ENCODE measurements at regions not wholly inside any gene's neighbourhood (a gene's known extent, or its start where the extent isn't known, plus 50 kb on each side); places are given as distances from the start of the nearest gene placed in this dataset.
"Not testable (repeated sequence)": the region's sequence is repeated elsewhere in the genome, so short reads cannot be mapped to it uniquely, and the experiment has no call there.

- not testable (repeated sequence) for H3K4me3 ChIP-seq (ENCODE audit: low read depth, low read length); H3K36me3 Mint-ChIP-seq; H3K27ac Mint-ChIP-seq; H3K4me1 Mint-ChIP-seq; H3K9me3 ChIP-seq (ENCODE audit: control insufficient read depth in 2 of 2, low read length in 2 of 2); H3K27me3 Mint-ChIP-seq; H3K4me3 Mint-ChIP-seq; H3K4me1 ChIP-seq (ENCODE audit: control insufficient read depth, insufficient read depth, low read length, poor library complexity, severe bottlenecking); ATAC-seq (ENCODE audit: low read depth in 2 of 2); H3K36me3 ChIP-seq (ENCODE audit: control insufficient read depth, insufficient read depth, low read length); DNase-seq; H3K27me3 ChIP-seq (ENCODE audit: control insufficient read depth, insufficient read depth, low read length); H3K27ac ChIP-seq (ENCODE audit: insufficient read depth, low read length, poor library complexity, severe bottlenecking)
- H3K9me3 Mint-ChIP-seq: peaks cover 0 to 24% (median 6%) of the 10 kb centered on the region in 7 donors
Measured at GRCh38 chr6:82517896-82518295, 154.3 kb downstream of the TPBG start.

- Histone ChIP-seq H3K27me3 (ENCODE audit: control insufficient read depth, insufficient read depth, low read length) (no peaks in the 10 kb centered on the region), H3K4me3 (ENCODE audit: low read depth, low read length) (no peak overlapping the region), H3K9me3 (ENCODE audit: control insufficient read depth in 2 of 2, low read length in 2 of 2) (no peaks in the 10 kb centered on the region), H3K4me1 (ENCODE audit: control insufficient read depth, insufficient read depth, low read length, poor library complexity, severe bottlenecking) (no peaks in the 10 kb centered on the region), H3K27ac (ENCODE audit: insufficient read depth, low read length, poor library complexity, severe bottlenecking) (no peak overlapping the region), H3K36me3 (ENCODE audit: control insufficient read depth, insufficient read depth, low read length) (no peaks in the 10 kb centered on the region)
- H3K9me3 Mint-ChIP-seq: peaks cover 0 to 10% (median 2%) of the 10 kb centered on the region in 7 donors
- ATAC-seq (ENCODE audit: low read depth in 2 of 2): no peak
- no peaks in the 10 kb centered on the region for H3K36me3 Mint-ChIP-seq
- H3K27ac Mint-ChIP-seq: no peak overlapping the region
- DNase-seq: no peak
- no peaks in the 10 kb centered on the region for H3K4me1 Mint-ChIP-seq
- H3K4me3 Mint-ChIP-seq: no peak overlapping the region
- H3K27me3 Mint-ChIP-seq: no peaks in the 10 kb centered on the region
Measured at GRCh38 chr6:82521369-82521768, 157.8 kb downstream of the TPBG start.

- no peaks in the 10 kb centered on the region for H3K27me3 Mint-ChIP-seq
- peaks cover 0 to 10% (median 2%) of the 10 kb centered on the region in 7 donors for H3K9me3 Mint-ChIP-seq
- no peaks in the 10 kb centered on the region for H3K4me1 Mint-ChIP-seq
Measured at GRCh38 chr6:82521861-82522260, 158.2 kb downstream of the TPBG start.

GRCh38 chr6:82524031-82524430 lies 160.4 kb downstream of the TPBG start:
- DNase-seq (no peak), ATAC-seq (ENCODE audit: low read depth in 2 of 2) (no peak)
- H3K27ac ChIP-seq (ENCODE audit: insufficient read depth, low read length, poor library complexity, severe bottlenecking): no peak overlapping the region
- Mint-ChIP-seq H3K4me1 (no peaks in the 10 kb centered on the region), H3K27me3 (no peaks in the 10 kb centered on the region), H3K4me3 (no peak overlapping the region), H3K9me3 (peaks cover 0 to 7% (median 3%) of the 10 kb centered on the region in 7 donors), H3K27ac (no peak overlapping the region), H3K36me3 (no peaks in the 10 kb centered on the region)
- no peaks in the 10 kb centered on the region for H3K36me3 ChIP-seq (ENCODE audit: control insufficient read depth, insufficient read depth, low read length)
- no peaks in the 10 kb centered on the region for H3K4me1 ChIP-seq (ENCODE audit: control insufficient read depth, insufficient read depth, low read length, poor library complexity, severe bottlenecking)
- no peaks in the 10 kb centered on the region for H3K27me3 ChIP-seq (ENCODE audit: control insufficient read depth, insufficient read depth, low read length)
- no peaks in the 10 kb centered on the region for H3K9me3 ChIP-seq (ENCODE audit: control insufficient read depth in 2 of 2, low read length in 2 of 2)
- no peak overlapping the region for H3K4me3 ChIP-seq (ENCODE audit: low read depth, low read length)

More at GRCh38 chr6:82521861-82522260, 158.2 kb downstream of the TPBG start:
- no peaks in the 10 kb centered on the region for H3K9me3 ChIP-seq (ENCODE audit: control insufficient read depth in 2 of 2, low read length in 2 of 2)
- H3K4me3 Mint-ChIP-seq: no peak overlapping the region
- H3K27ac Mint-ChIP-seq: no peak overlapping the region
- no peak for ATAC-seq (ENCODE audit: low read depth in 2 of 2)
- no peak for DNase-seq
- H3K27me3 ChIP-seq (ENCODE audit: control insufficient read depth, insufficient read depth, low read length): no peaks in the 10 kb centered on the region
- H3K36me3 Mint-ChIP-seq: no peaks in the 10 kb centered on the region
- no peak overlapping the region for H3K4me3 ChIP-seq (ENCODE audit: low read depth, low read length)
- no peaks in the 10 kb centered on the region for H3K4me1 ChIP-seq (ENCODE audit: control insufficient read depth, insufficient read depth, low read length, poor library complexity, severe bottlenecking)
- H3K36me3 ChIP-seq (ENCODE audit: control insufficient read depth, insufficient read depth, low read length): no peaks in the 10 kb centered on the region
- H3K27ac ChIP-seq (ENCODE audit: insufficient read depth, low read length, poor library complexity, severe bottlenecking): no peak overlapping the region

GRCh38 chr6:82525775-82526495 lies 162.3 kb downstream of the TPBG start:
- ATAC-seq (ENCODE audit: low read depth in 2 of 2) (no peak), DNase-seq (no peak)
- Histone ChIP-seq H3K27me3 (ENCODE audit: control insufficient read depth, insufficient read depth, low read length) (no peaks in the 10 kb centered on the region), H3K9me3 (ENCODE audit: control insufficient read depth in 2 of 2, low read length in 2 of 2) (no peaks in the 10 kb centered on the region), H3K27ac (ENCODE audit: insufficient read depth, low read length, poor library complexity, severe bottlenecking) (no peak overlapping the region), H3K4me3 (ENCODE audit: low read depth, low read length) (no peak overlapping the region), H3K36me3 (ENCODE audit: control insufficient read depth, insufficient read depth, low read length) (no peaks in the 10 kb centered on the region), H3K4me1 (ENCODE audit: control insufficient read depth, insufficient read depth, low read length, poor library complexity, severe bottlenecking) (no peaks in the 10 kb centered on the region)
- Mint-ChIP-seq H3K27ac (no peak overlapping the region), H3K36me3 (no peaks in the 10 kb centered on the region), H3K9me3 (peaks cover 0 to 9% (median 2%) of the 10 kb centered on the region in 7 donors), H3K4me3 (no peak overlapping the region), H3K4me1 (no peaks in the 10 kb centered on the region), H3K27me3 (no peaks in the 10 kb centered on the region)

GRCh38 chr6:82529960-82530460 lies 166.4 kb downstream of the TPBG start:
- H3K36me3 Mint-ChIP-seq; H3K9me3 Mint-ChIP-seq; H3K27ac ChIP-seq (ENCODE audit: insufficient read depth, low read length, poor library complexity, severe bottlenecking); H3K9me3 ChIP-seq (ENCODE audit: control insufficient read depth in 2 of 2, low read length in 2 of 2); H3K4me1 ChIP-seq (ENCODE audit: control insufficient read depth, insufficient read depth, low read length, poor library complexity, severe bottlenecking); ATAC-seq (ENCODE audit: low read depth in 2 of 2); H3K27me3 Mint-ChIP-seq; H3K4me1 Mint-ChIP-seq; H3K4me3 Mint-ChIP-seq; H3K4me3 ChIP-seq (ENCODE audit: low read depth, low read length); H3K27ac Mint-ChIP-seq; DNase-seq; H3K27me3 ChIP-seq (ENCODE audit: control insufficient read depth, insufficient read depth, low read length); H3K36me3 ChIP-seq (ENCODE audit: control insufficient read depth, insufficient read depth, low read length): not testable (repeated sequence)

GRCh38 chr6:82534876-82535275 lies 171.3 kb downstream of the TPBG start:
- H3K4me1 Mint-ChIP-seq: no peaks in the 10 kb centered on the region
- H3K27me3 ChIP-seq (ENCODE audit: control insufficient read depth, insufficient read depth, low read length): no peaks in the 10 kb centered on the region
- H3K4me3 ChIP-seq (ENCODE audit: low read depth, low read length): no peak overlapping the region
- H3K4me1 ChIP-seq (ENCODE audit: control insufficient read depth, insufficient read depth, low read length, poor library complexity, severe bottlenecking): no peaks in the 10 kb centered on the region
- H3K36me3 ChIP-seq (ENCODE audit: control insufficient read depth, insufficient read depth, low read length): no peaks in the 10 kb centered on the region
- H3K9me3 Mint-ChIP-seq: peaks cover 0 to 4% (median 0%) of the 10 kb centered on the region in 7 donors
- H3K27me3 Mint-ChIP-seq: no peaks in the 10 kb centered on the region
- DNase-seq (no peak), ATAC-seq (ENCODE audit: low read depth in 2 of 2) (no peak)
- H3K4me3 Mint-ChIP-seq: no peak overlapping the region
- H3K27ac Mint-ChIP-seq: no peak overlapping the region
- H3K36me3 Mint-ChIP-seq: no peaks in the 10 kb centered on the region
- no peaks in the 10 kb centered on the region for H3K9me3 ChIP-seq (ENCODE audit: control insufficient read depth in 2 of 2, low read length in 2 of 2)
- H3K27ac ChIP-seq (ENCODE audit: insufficient read depth, low read length, poor library complexity, severe bottlenecking): no peak overlapping the region

- ATAC-seq (ENCODE audit: low read depth in 2 of 2); H3K36me3 Mint-ChIP-seq; H3K27me3 ChIP-seq (ENCODE audit: control insufficient read depth, insufficient read depth, low read length); H3K27ac Mint-ChIP-seq; H3K36me3 ChIP-seq (ENCODE audit: control insufficient read depth, insufficient read depth, low read length); DNase-seq; H3K4me1 Mint-ChIP-seq; H3K27me3 Mint-ChIP-seq; H3K27ac ChIP-seq (ENCODE audit: insufficient read depth, low read length, poor library complexity, severe bottlenecking); H3K4me3 ChIP-seq (ENCODE audit: low read depth, low read length); H3K4me1 ChIP-seq (ENCODE audit: control insufficient read depth, insufficient read depth, low read length, poor library complexity, severe bottlenecking); H3K4me3 Mint-ChIP-seq; H3K9me3 ChIP-seq (ENCODE audit: control insufficient read depth in 2 of 2, low read length in 2 of 2): not testable (repeated sequence)
- peaks cover 0 to 11% (median 5%) of the 10 kb centered on the region in 7 donors for H3K9me3 Mint-ChIP-seq
Measured at GRCh38 chr6:82549480-82549879, 185.9 kb downstream of the TPBG start.
